SK-N-SH (cell line): ENCODE measurements at regions not wholly inside any gene's neighbourhood (a gene's known extent, or its start where the extent isn't known, plus 50 kb on each side); places are given as distances from the start of the nearest gene placed in this dataset.

Source experiments
- CTCF ChIA-PET: fragments of 300-600, 350-600 bp; formaldehyde crosslinking; extraction: SDS; loops from one replicate; lab custom pipeline; 2021; lab: Yijun Ruan, JAX
- POLR2A ChIA-PET: fragments of 350-600 bp; sonication (Branson Sonifier 250); formaldehyde crosslinking; extraction: SDS; loops from one replicate; lab custom pipeline; 2020; ENCODE audit warnings: antibody characterized with exemption, inconsistent platforms; lab: Yijun Ruan, JAX
- DNase-seq: peaks from one replicate; pipeline ENCODE4 v3.0.0; 2012
- H2AFZ ChIP-seq: fragments of 200-600 bp; sonication (generic); 2 replicates; pipeline ENCODE4 v1.8.1; 2016; ENCODE audit warnings: antibody characterized with exemption, mild to moderate bottlenecking, low read depth
- H3F3A ChIP-seq: fragments of 200-600 bp; sonication (generic); replicated peaks from 2 replicates; pipeline ENCODE3; 2016; ENCODE audit warnings: antibody characterized with exemption, mild to moderate bottlenecking; ENCODE audit not compliant: insufficient read depth
- H3K27ac ChIP-seq, 2 experiments: fragments of 200-500 bp in 1 of 2; fragments of 200-600 bp in 1 of 2; sonication (Bioruptor generic) in 1 of 2; sonication (generic), shearing (Covaris generic) in 1 of 2; 2 replicates each; pipeline versions ENCODE4 v1.5.1 to v1.6.1; 2014 to 2016; ENCODE audit warnings: low read depth in 2 of 2, inconsistent platforms in 1 of 2, low read length in 1 of 2, mild to moderate bottlenecking in 1 of 2, mixed read lengths in 1 of 2
- H3K27me3 ChIP-seq: fragments of 200-600 bp; sonication (generic), shearing (Covaris generic); 2 replicates; pipeline ENCODE4 v1.6.1; 2016; ENCODE audit warnings: mixed run types; ENCODE audit not compliant: insufficient read depth
- H3K36me3 ChIP-seq, 2 experiments: fragments of 200-500 bp in 1 of 2; fragments of 200-600 bp in 1 of 2; sonication (Bioruptor generic) in 1 of 2; sonication (generic) in 1 of 2; replicated peaks in 1 of 2; 2 replicates each; pipeline versions ENCODE3 to v1.5.1; 2014 to 2016; ENCODE audit warnings: low read length in 1 of 2, mild to moderate bottlenecking in 1 of 2; ENCODE audit not compliant: insufficient read depth in 2 of 2, control insufficient read depth in 1 of 2
- H3K4me1 ChIP-seq, 2 experiments: fragments of 200-500 bp in 1 of 2; fragments of 200-600 bp in 1 of 2; sonication (Bioruptor generic) in 1 of 2; sonication (generic), shearing (Covaris generic) in 1 of 2; 2 replicates each; pipeline versions ENCODE4 v1.5.1 to v1.6.1; 2014 to 2016; ENCODE audit warnings: low read depth in 1 of 2, low read length in 1 of 2, mixed run types in 1 of 2; ENCODE audit not compliant: insufficient read depth in 2 of 2, control insufficient read depth in 1 of 2
- H3K4me2 ChIP-seq: fragments of 200-600 bp; sonication (generic), shearing (Covaris generic); 2 replicates; pipeline ENCODE4 v1.6.1; 2017; ENCODE audit warnings: mixed run types
- H3K4me3 ChIP-seq, 2 experiments: fragments of 200-500 bp in 1 of 2; fragments of 200-600 bp in 1 of 2; sonication (Bioruptor generic) in 1 of 2; sonication (generic), shearing (Covaris generic) in 1 of 2; 2 replicates each; pipeline versions ENCODE4 v1.5.1 to v1.8.1; 2014 to 2016; ENCODE audit warnings: low read depth in 2 of 2, inconsistent platforms in 1 of 2, low read length in 1 of 2, mild to moderate bottlenecking in 1 of 2, mixed read lengths in 1 of 2, moderate library complexity in 1 of 2
- H3K79me2 ChIP-seq: fragments of 200-600 bp; sonication (generic); 2 replicates; pipeline ENCODE4 v1.8.1; 2017; ENCODE audit warnings: mild to moderate bottlenecking; ENCODE audit not compliant: insufficient read depth
- H3K9ac ChIP-seq: fragments of 200-600 bp; sonication (generic); 2 replicates; pipeline ENCODE4 v1.6.1; 2017; ENCODE audit warnings: mixed run types
- H3K9me2 ChIP-seq: fragments of 200-600 bp; sonication (generic); 2 replicates; pipeline ENCODE4 v1.6.1; 2017; ENCODE audit warnings: mixed run types
- H3K9me3 ChIP-seq: fragments of 200-600 bp; sonication (generic); 2 replicates; pipeline ENCODE4 v1.6.1; 2017; ENCODE audit warnings: mixed run types, mild to moderate bottlenecking, moderate library complexity
- H4K20me1 ChIP-seq: fragments of 200-600 bp; sonication (generic); 2 replicates; pipeline ENCODE4 v1.6.1; 2017; ENCODE audit warnings: mild to moderate bottlenecking, mixed run types; ENCODE audit not compliant: insufficient read depth
- CHD2 ChIP-seq: fragments of 150-350 bp; IDR thresholded peaks from 2 replicates; pipeline ENCODE4 v1.6.1; 2018; ENCODE audit warnings: low read length; ENCODE audit not compliant: partially characterized antibody
- FOSL2 ChIP-seq: IDR thresholded peaks from 2 replicates; pipeline ENCODE4 v1.4.0; 2012; ENCODE audit warnings: low read depth, mild to moderate bottlenecking, moderate library complexity, borderline replicate concordance
- FOXM1 ChIP-seq: IDR thresholded peaks from 2 replicates; pipeline ENCODE4 v1.4.0; 2012; ENCODE audit warnings: low read depth, mild to moderate bottlenecking
- GABPA ChIP-seq: IDR thresholded peaks from 2 replicates; pipeline ENCODE4 v1.4.0; 2012; ENCODE audit warnings: low read depth, mild to moderate bottlenecking
- IRF3 ChIP-seq: fragments of 150-350 bp; IDR thresholded peaks from 2 replicates; pipeline ENCODE4 v1.6.1; 2016; ENCODE audit warnings: mild to moderate bottlenecking, low read depth, low read length
- MEF2A ChIP-seq: IDR thresholded peaks from 2 replicates; pipeline ENCODE4 v1.4.0; 2012; ENCODE audit warnings: low read depth, borderline replicate concordance
- MXI1 ChIP-seq: IDR thresholded peaks from 2 replicates; pipeline ENCODE4 v1.6.1; 2012; ENCODE audit warnings: mild to moderate bottlenecking, low read depth, low read length, improper control_type of control experiment
- NRF1 ChIP-seq: IDR thresholded peaks from 2 replicates; pipeline ENCODE4 v1.6.1; 2012; ENCODE audit warnings: low read depth, mild to moderate bottlenecking, low read length
- PBX3 ChIP-seq: IDR thresholded peaks from 2 replicates; pipeline ENCODE4; 2012
- RFX5 ChIP-seq: IDR thresholded peaks from 2 replicates; pipeline ENCODE4 v1.6.1; 2012; ENCODE audit warnings: mild to moderate bottlenecking, improper control_type of control experiment, low read length
- SIN3A ChIP-seq: IDR thresholded peaks from 2 replicates; pipeline ENCODE4 v1.6.1; 2012; ENCODE audit warnings: low read depth, mild to moderate bottlenecking, low read length, moderate library complexity, borderline replicate concordance
- TCF12 ChIP-seq: IDR thresholded peaks from 2 replicates; pipeline ENCODE4 v1.4.0; 2012
- TEAD4 ChIP-seq: IDR thresholded peaks from 2 replicates; pipeline ENCODE4 v1.4.0; 2012; ENCODE audit warnings: mild to moderate bottlenecking, borderline replicate concordance; ENCODE audit not compliant: insufficient read depth
- YY1 ChIP-seq: IDR thresholded peaks from 2 replicates; pipeline ENCODE4 v1.4.0; 2012; ENCODE audit warnings: low read depth, mild to moderate bottlenecking
- TF ChIP-seq, protein P1 (sequence below): IDR thresholded peaks from 2 replicates; pipeline ENCODE4 v1.4.0; 2012; ENCODE audit warnings: low read depth, borderline replicate concordance
- TF ChIP-seq, protein P2 (sequence below): fragments of 150-350 bp; IDR thresholded peaks from 2 replicates; pipeline ENCODE4 v1.6.1; 2017; ENCODE audit warnings: antibody characterized with exemption, low read length, low read depth, borderline replicate concordance

- no peak for TF ChIP-seq IRF3
- TF ChIP-seq NRF1, result no peak
- no peak for TF ChIP-seq TEAD4
Observed at GRCh38 chr11:80861193-80861592, 1420.4 kb upstream of the TENM4 start (continued).

- Histone ChIP-seq H3F3A (no peaks in the 10 kb centered on the region), H3K27me3 (no peaks in the 10 kb centered on the region), H3K4me3 (no peak overlapping the region), H3K4me1 (no peaks in the 10 kb centered on the region), H3K9ac (no peak overlapping the region), H3K4me2 (no peak overlapping the region), H4K20me1 (no peaks in the 10 kb centered on the region), H2AFZ (no peak overlapping the region), H3K9me3 (no peaks in the 10 kb centered on the region), H3K9me2 (no peaks in the 10 kb centered on the region), H3K79me2 (no peaks in the 10 kb centered on the region), H3K36me3 (no peaks in the 10 kb centered on the region), H3K27ac (no peak overlapping the region)
- no peak for DNase-seq
- TF ChIP-seq RFX5, result no peak
- TF ChIP-seq, protein P1, sequence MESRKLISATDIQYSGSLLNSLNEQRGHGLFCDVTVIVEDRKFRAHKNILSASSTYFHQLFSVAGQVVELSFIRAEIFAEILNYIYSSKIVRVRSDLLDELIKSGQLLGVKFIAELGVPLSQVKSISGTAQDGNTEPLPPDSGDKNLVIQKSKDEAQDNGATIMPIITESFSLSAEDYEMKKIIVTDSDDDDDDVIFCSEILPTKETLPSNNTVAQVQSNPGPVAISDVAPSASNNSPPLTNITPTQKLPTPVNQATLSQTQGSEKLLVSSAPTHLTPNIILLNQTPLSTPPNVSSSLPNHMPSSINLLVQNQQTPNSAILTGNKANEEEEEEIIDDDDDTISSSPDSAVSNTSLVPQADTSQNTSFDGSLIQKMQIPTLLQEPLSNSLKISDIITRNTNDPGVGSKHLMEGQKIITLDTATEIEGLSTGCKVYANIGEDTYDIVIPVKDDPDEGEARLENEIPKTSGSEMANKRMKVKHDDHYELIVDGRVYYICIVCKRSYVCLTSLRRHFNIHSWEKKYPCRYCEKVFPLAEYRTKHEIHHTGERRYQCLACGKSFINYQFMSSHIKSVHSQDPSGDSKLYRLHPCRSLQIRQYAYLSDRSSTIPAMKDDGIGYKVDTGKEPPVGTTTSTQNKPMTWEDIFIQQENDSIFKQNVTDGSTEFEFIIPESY, result no peak
- TF ChIP-seq GABPA, result no peak
- TF ChIP-seq MXI1, result no peak
- TF ChIP-seq PBX3, result no peak
- TF ChIP-seq FOSL2, result no peak
- no peak for TF ChIP-seq YY1
- no peak for TF ChIP-seq CHD2
- TF ChIP-seq SIN3A, result no peak
- TF ChIP-seq, protein P2, sequence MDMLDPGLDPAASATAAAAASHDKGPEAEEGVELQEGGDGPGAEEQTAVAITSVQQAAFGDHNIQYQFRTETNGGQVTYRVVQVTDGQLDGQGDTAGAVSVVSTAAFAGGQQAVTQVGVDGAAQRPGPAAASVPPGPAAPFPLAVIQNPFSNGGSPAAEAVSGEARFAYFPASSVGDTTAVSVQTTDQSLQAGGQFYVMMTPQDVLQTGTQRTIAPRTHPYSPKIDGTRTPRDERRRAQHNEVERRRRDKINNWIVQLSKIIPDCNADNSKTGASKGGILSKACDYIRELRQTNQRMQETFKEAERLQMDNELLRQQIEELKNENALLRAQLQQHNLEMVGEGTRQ, result no peak
- no peak for TF ChIP-seq MEF2A
- TF ChIP-seq NRF1, result no peak
- TF ChIP-seq TCF12, result no peak
- TF ChIP-seq FOXM1, result no peak
- ChIA-PET POLR2A (no interaction called here), CTCF (no interaction called here)
Observed at GRCh38 chr11:80860632-80861031, 1419.8 kb upstream of the TENM4 start.
